GM12864 (cell line): ENCODE measurements at regions not wholly inside any gene's neighbourhood (a gene's known extent, or its start where the extent isn't known, plus 50 kb on each side); places are given as distances from the start of the nearest gene placed in this dataset.

Source experiments
- DNase-seq: peaks from one replicate; pipeline ENCODE4 v3.0.0-alpha.2; 2011; ENCODE audit warnings: low read depth
- H3K4me3 ChIP-seq: 2 replicates; pipeline ENCODE4 v1.5.1; 2011; ENCODE audit warnings: mild to moderate bottlenecking, low read depth, low read length, control low read depth
- CTCF ChIP-seq: IDR thresholded peaks from 2 replicates; pipeline ENCODE4 v1.5.1; 2011; ENCODE audit warnings: low read depth, mild to moderate bottlenecking, moderate library complexity, low read length, control low read depth, inconsistent platforms; ENCODE audit errors: missing control alignments

GRCh38 chr13:62294244-62294643 lies 878.6 kb upstream of the PCDH20 start:
- no peak overlapping the region for H3K4me3 ChIP-seq
- DNase-seq, result no peak
- no peak for TF ChIP-seq CTCF

GRCh38 chr13:62292714-62293480 lies 877.2 kb upstream of the PCDH20 start:
- no peak overlapping the region for H3K4me3 ChIP-seq
- DNase-seq, result no peak
- TF ChIP-seq CTCF, result no peak

GRCh38 chr13:62290542-62290941 lies 874.9 kb upstream of the PCDH20 start:
- no peak for DNase-seq
- TF ChIP-seq CTCF, result no peak

GRCh38 chr13:62287764-62288163 lies 872.1 kb upstream of the PCDH20 start:
- TF ChIP-seq CTCF, result no peak
- DNase-seq, result no peak
- no peak overlapping the region for H3K4me3 ChIP-seq

More at GRCh38 chr13:62290542-62290941, 874.9 kb upstream of the PCDH20 start:
- H3K4me3 ChIP-seq, result no peak overlapping the region

- TF ChIP-seq CTCF, result no peak
- DNase-seq, result no peak
- no peak overlapping the region for H3K4me3 ChIP-seq
These were observed 864.9 kb upstream of the PCDH20 start for GRCh38 chr13:62280590-62280989.

- no peak for TF ChIP-seq CTCF
- DNase-seq, result no peak
- no peak overlapping the region for H3K4me3 ChIP-seq
These were observed 862.6 kb upstream of the PCDH20 start for GRCh38 chr13:62278271-62278670.

- no peak for DNase-seq
- TF ChIP-seq CTCF, result no peak
- no peak overlapping the region for H3K4me3 ChIP-seq
These were observed 836.1 kb upstream of the PCDH20 start for GRCh38 chr13:62251734-62252133.
